ENCODE measurements at regions not wholly inside any gene's neighbourhood (a gene's known extent, or its start where the extent isn't known, plus 50 kb on each side); places are given as distances from the start of the nearest gene placed in this dataset.

- no peak for DNase-seq (ENCODE audit: low spot score)
These were observed 80.0 kb downstream of the CENPW start for GRCh38 chr6:126419901-126420300.

- DNase-seq (ENCODE audit: low spot score), result no peak
These were observed 83.0 kb downstream of the CENPW start for GRCh38 chr6:126422912-126423311.

DNA sequence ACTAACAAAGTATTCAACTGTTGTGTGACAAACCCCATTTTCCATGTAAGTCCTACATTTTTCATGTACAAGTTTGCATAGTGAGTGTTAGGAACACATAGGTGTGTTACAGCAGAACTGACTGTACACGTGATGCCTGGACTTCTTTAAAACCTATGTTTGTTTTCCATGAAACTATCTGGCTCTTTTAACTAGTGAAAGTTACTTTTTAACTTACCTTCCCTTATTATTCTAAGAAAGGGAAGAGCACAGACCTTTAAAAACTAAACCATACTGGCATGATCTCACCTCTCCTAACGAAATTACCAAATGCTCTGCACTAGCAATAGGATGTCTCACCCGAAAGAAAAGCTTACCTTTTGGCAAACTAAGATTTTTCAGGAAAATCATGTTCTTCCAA lies 87.8 kb downstream of the CENPW start:
- DNase-seq (ENCODE audit: low spot score), result peak; percentile 55

- DNase-seq (ENCODE audit: low spot score), result peak; percentile 10
These were observed 90.0 kb downstream of the CENPW start for GRCh38 chr6:126429866-126430265.

- DNase-seq (ENCODE audit: low spot score), result no peak
These were observed 92.6 kb downstream of the CENPW start for GRCh38 chr6:126432564-126432963.

GRCh38 chr6:126433927-126434326 lies 94.0 kb downstream of the CENPW start:
- no peak for DNase-seq (ENCODE audit: low spot score)

- no peak for DNase-seq (ENCODE audit: low spot score)
These were observed 97.3 kb downstream of the CENPW start for GRCh38 chr6:126437205-126437604.

DNA sequence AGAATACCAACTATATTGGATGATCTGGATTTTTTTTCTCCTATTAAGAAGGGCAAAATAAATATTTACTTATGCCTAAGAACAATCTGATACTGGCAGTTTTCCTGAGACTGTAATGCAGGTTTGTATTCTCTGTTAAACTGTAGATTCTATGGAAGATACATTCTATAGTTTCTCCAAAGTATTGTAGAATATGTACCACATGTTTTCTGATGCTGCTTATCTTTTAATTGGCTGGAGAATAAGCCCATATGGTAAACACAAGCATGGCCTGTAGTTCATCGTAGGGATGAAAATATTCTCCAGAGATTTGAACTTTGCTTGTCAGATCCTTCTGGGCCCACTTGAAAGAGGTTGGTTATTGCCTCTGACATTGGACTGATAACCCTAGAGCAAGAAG lies 99.1 kb downstream of the CENPW start:
- no peak for DNase-seq (ENCODE audit: low spot score)

DNA sequence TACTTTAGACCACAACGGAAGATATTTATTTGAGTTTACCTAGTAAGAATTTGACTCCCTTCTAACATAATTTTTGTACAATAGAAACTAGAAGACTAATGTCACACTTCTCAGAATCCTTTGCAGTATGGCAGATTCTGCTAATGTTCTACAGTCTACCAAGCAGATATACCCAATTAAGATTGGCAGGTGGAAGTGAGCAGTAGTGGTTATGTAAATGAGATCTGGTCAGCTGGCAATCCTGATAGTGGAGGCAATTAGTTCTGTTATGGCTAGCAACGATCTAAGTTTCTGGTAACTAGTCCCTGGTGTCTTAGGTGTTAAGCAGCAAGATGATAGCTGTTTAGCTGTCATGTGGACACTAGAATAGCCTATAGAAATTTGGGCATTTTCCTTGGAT lies 101.0 kb downstream of the CENPW start:
- DNase-seq (ENCODE audit: low spot score), result no peak

DNA sequence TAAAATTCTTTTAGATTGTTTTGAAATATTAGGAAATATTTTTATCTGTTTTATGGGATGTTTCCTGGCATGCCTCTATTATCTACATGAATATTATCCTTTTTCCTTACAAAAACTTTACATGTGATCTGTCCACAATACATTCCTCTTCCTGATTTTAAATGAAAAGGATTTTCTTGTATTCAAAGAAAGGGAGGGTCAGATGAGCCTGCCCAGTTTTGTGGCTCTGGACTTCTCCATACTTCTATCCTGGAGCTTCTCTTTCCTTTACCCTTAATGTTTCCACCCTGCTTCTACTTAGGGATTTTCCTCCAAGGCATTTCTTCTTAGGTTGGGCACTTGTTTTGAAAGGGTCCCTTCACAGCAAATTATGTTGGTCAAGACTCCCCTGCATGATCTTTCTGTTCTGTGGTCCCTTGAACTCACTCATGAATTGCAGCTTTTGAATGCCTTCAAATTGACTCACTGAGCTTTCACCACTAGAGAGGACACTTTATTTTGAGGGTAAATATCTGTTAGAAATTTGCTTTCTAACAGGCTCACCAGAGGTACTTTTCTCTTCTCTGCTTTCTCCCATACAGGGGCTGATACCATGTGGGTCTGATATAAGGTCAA lies 104.9 kb downstream of the CENPW start:
- peak; percentile 21 for DNase-seq (ENCODE audit: low spot score)

DNA sequence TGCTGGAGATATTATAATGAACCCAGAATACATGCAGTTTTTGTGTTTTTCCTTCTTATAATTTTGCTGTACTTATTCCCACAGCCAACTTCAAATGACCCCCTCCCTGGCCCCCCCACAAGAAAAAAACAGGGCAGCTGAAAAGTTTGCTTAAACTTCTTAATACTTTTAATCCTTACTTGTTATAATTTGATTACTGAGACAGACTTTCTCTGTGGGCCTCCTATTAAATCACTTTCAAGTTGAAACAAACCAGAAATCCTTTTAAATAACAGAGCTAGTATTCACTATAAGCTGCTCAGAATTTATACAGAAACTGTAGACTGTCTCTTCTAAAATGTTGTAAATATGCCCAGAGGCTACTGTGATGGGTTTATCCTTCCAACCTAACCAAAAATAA lies 106.3 kb downstream of the CENPW start:
- DNase-seq (ENCODE audit: low spot score), result no peak

GRCh38 chr6:126447367-126447766 lies 107.5 kb downstream of the CENPW start:
- DNase-seq (ENCODE audit: low spot score), result no peak

DNA sequence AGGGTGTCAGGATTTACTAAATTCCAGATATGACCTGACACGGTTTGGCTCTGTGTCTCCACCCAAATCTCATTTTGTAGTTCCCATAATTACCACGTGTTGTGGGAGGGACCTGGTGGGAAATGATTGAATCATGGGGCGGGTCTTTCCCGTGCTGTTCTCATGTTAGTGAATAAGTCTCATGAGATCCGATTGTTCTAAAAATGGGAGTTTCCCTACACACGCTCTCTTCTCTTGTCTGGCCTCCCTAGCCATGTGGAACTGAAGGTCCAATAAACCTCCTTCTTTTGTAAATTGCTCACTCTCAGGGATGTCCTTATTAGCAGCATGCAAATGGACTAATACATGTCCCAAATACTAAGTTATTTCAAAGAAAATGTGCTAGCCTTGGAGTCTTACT lies 121.1 kb downstream of the CENPW start:
- DNase-seq (ENCODE audit: low spot score), result no peak

DNA sequence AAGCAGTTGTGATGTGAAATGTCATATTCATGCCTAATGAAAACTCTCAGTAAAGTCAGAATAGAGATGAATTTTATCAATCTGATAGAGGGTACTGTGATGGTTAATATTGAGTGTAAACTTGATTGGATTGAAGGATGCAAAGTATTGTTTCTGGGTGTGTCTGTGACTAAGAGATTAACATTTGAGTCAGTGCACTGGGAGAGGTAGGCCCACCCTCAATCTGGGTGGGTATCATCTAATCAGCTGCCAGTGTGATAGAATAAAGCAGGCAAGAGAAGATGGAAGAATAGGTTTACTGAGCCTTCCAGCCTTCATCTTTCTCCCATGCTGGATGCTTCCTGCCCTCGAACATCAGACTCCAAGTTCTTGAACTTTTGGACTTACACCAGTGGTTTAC lies 124.3 kb downstream of the CENPW start:
- no peak for DNase-seq (ENCODE audit: low spot score)

DNA sequence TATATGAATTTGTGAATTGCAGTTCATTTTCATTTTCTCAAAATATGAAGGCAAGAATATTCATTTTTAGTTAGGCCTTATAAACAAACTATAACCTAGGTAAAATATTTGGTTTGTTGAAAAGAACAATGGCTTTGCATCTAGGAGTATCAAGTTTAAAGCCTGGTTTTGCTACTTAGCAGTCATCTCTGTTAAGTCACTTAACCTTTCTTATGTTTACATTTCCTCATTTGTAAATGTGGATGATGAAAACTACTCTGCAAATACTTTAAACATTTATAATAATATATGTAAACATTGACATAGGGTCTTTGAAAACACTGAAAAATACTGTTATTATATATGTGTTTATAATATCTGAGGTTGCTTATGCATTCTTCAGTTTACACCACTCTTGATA lies 135.5 kb downstream of the CENPW start:
- no peak for DNase-seq (ENCODE audit: low spot score)

DNA sequence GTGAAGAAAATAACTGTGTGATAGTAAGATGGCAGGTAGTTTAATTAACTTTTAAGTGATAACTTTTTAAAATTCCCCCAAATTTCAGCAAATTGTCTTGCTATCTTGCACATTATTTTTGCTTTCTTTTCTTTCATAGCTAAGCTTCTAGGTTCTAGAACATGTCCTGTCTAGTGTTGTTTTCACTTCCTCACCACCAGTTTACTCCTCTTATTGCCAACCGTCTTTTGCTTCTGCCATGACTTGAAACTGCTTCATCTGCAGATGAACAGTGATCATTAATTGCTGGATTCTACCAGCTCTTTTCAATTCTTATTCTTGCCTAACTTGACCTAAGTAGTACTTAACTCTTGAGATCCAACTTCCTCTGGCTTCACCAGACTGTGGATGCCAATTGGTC lies 137.8 kb downstream of the CENPW start:
- DNase-seq (ENCODE audit: low spot score), result no peak

- DNase-seq (ENCODE audit: low spot score), result no peak
These were observed 140.4 kb downstream of the CENPW start for GRCh38 chr6:126480268-126480667.

- DNase-seq (ENCODE audit: low spot score), result no peak
These were observed 141.4 kb downstream of the CENPW start for GRCh38 chr6:126481319-126481718.

DNA sequence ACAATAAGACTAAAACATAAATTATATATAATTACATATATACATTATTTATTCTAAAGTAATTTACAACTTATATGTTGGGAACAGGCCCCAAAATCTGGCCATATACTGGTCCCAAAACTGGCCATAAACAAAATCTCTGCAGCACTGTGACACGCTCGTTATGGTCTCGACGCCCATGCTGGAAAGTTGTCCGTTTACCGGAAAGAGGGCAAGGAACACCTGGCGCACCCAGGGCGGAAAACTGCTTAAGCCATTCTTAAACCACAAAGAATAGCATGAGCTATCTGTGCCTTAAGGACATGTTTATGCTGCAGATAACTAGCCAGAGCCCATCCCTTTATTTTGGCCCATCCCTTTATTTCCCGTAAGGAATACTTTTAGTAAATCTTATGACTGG lies 164.9 kb downstream of the CENPW start:
- no peak for DNase-seq (ENCODE audit: low spot score)

DNA sequence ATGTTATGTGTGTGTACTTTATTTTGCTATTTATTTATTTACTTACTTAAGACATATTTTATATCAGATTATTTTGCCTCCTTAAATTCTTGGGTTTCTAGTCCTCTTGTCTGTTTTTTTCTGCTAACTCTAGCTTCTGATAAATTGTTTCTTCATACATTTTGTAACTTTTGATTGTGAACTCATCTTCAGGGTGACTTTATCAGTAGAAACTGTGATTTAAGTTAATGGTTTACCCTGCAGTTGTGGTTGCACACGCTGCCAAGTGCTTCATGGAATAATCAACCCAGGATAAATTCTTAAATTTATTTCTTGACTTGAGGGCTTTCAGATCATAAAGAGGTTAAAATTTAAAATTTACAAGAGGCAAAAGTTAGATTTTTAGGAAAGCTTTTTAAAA lies 173.3 kb downstream of the CENPW start:
- peak; percentile 41 for DNase-seq (ENCODE audit: low spot score)

DNA sequence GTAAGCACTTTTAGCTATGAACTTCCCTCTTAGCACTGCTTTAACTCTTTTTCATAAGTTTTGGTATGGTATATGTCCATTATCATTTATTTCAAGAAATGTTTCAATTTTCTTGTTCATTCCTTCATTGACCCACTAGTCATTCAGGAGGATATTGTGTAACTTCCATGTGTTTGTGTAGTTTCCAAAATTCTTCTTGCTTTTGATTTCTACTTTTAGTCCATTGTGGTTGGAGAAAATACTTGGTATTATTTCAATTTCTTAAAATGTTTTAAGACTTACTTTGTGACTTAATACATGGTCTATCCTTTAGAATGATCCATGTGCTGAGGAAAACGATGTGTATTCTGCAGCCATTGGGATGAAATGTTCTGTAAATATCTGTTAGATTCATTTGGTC lies 176.5 kb downstream of the CENPW start:
- no peak for DNase-seq (ENCODE audit: low spot score)

DNA sequence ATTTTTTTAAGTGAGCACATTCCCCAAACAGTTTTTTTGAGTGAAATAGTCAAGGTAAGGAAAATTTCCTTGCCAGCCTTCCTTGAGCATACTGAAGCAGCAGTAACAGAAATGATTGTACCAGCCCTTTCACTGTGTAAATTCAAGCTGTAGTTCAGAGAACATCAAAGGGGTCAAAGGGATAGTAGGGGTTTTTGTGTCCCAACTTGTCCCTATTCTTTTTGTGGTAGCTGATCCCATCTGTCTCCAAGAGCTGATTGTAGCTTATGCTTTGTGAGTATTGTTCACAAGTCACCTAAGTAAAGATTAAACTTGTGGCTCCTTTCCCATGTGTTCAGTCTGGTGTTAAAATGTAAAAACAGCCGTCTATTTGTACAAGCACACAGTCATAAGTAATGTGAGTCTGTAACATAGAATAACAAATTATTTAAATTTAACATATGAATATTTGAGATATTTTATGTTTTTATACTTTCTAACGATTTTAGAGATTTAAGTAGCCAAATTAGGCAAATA lies 185.0 kb downstream of the CENPW start:
- peak; percentile 7 for DNase-seq (ENCODE audit: low spot score)

DNA sequence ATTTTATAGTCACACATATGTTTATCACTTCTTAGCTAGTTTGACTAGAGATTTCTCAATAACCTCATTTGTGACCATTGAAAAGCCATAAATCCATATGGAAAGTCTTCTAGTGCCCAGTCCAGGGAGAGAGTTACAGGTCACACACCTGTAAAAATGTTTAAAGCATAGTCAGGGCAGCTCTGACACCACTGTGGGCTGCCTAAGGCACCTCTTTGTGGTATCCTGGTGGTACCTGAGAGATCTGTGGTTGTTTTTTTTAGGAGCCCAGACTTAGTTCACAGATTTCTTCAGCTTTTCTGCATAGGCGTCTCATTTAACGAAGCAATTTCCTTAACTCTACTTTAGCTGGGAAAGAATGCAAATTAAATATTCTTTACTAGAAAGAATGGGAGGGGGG lies 186.6 kb downstream of the CENPW start:
- DNase-seq (ENCODE audit: low spot score), result no peak

- no peak for DNase-seq (ENCODE audit: low spot score)
These were observed 187.2 kb downstream of the CENPW start for GRCh38 chr6:126526996-126527606.

Measured in kidney tubule cell (primary cell).